GM18951 (cell line): ENCODE measurements at regions not wholly inside any gene's neighbourhood (a gene's known extent, or its start where the extent isn't known, plus 50 kb on each side); places are given as distances from the start of the nearest gene placed in this dataset.

Experiments used
- POLR2A ChIP-seq: IDR thresholded peaks from 4 replicates; pipeline ENCODE4 v1.6.1; 2011; ENCODE audit warnings: mild to moderate bottlenecking; ENCODE audit not compliant: insufficient read length, insufficient read depth; ENCODE audit errors: extremely low read depth
- in situ Hi-C: fragments of 300-500 bp; cut with MboI; formaldehyde crosslinking; loops from one replicate; pipeline ENCODE4 v1.12.0; 2022; ENCODE audit warnings: low sequenced_read_pairs, mixed read lengths, inconsistent platforms; ENCODE audit not compliant: unreplicated experiment

- in situ Hi-C loops, result no loop called here
- no peak for TF ChIP-seq POLR2A
Observed at GRCh38 chr3:194851254-194851653, 165.6 kb downstream of the FAM43A start.

- in situ Hi-C loops, result no loop called here
- no peak for TF ChIP-seq POLR2A
Observed at GRCh38 chr3:194851941-194852340, 166.3 kb downstream of the FAM43A start.

GRCh38 chr3:194852345-194852744 lies 166.7 kb downstream of the FAM43A start:
- in situ Hi-C loops, result no loop called here
- no peak for TF ChIP-seq POLR2A

- no peak for TF ChIP-seq POLR2A
- in situ Hi-C loops, result no loop called here
Observed at GRCh38 chr3:194852831-194853508, 167.3 kb downstream of the FAM43A start.

GRCh38 chr3:194854206-194854605 lies 168.5 kb downstream of the FAM43A start:
- in situ Hi-C loops, result no loop called here
- TF ChIP-seq POLR2A, result no peak

GRCh38 chr3:194854659-194855390 lies 169.1 kb downstream of the FAM43A start:
- no peak for TF ChIP-seq POLR2A
- in situ Hi-C loops, result no loop called here

- in situ Hi-C loops, result no loop called here
- TF ChIP-seq POLR2A, result no peak
Observed at GRCh38 chr3:194856296-194856695, 170.6 kb downstream of the FAM43A start.

- no peak for TF ChIP-seq POLR2A
- in situ Hi-C loops, result no loop called here
Observed at GRCh38 chr3:194857469-194858113, 171.9 kb downstream of the FAM43A start.

GRCh38 chr3:194858382-194858781 lies 172.7 kb downstream of the FAM43A start:
- in situ Hi-C loops, result no loop called here
- no peak for TF ChIP-seq POLR2A

GRCh38 chr3:194860725-194861124 lies 175.0 kb downstream of the FAM43A start:
- TF ChIP-seq POLR2A, result no peak
- in situ Hi-C loops, result no loop called here

- in situ Hi-C loops, result no loop called here
- TF ChIP-seq POLR2A, result no peak
Observed at GRCh38 chr3:194861375-194861774, 175.7 kb downstream of the FAM43A start.

- TF ChIP-seq POLR2A, result no peak
- in situ Hi-C loops, result no loop called here
Observed at GRCh38 chr3:194865061-194865460, 179.4 kb downstream of the FAM43A start.

- in situ Hi-C loops, result no loop called here
- no peak for TF ChIP-seq POLR2A
Observed at GRCh38 chr3:194865615-194866014, 179.9 kb downstream of the FAM43A start.

- in situ Hi-C loops, result no loop called here
- TF ChIP-seq POLR2A, result no peak
Observed at GRCh38 chr3:194866236-194866635, 180.6 kb downstream of the FAM43A start.

- in situ Hi-C loops, result no loop called here
- no peak for TF ChIP-seq POLR2A
Observed at GRCh38 chr3:194867270-194867983, 181.7 kb downstream of the FAM43A start.
